ENCODE measurements at regions not wholly inside any gene's neighbourhood (a gene's known extent, or its start where the extent isn't known, plus 50 kb on each side); places are given as distances from the start of the nearest gene placed in this dataset.
A peak's percentile ranks its signal among the peaks of the same experiment; 100 is the strongest.

GRCh38 chr2:217275091-217275490, 415.2 kb upstream of the TNP1 start:
- H3K4me3 ChIP-seq (replicated peaks in 1 of 3; ENCODE audit: low read depth in 2 of 3, low read length in 3 of 3) = no peak overlapping the region
- peaks cover 14% of the 10 kb centered on the region in 2 donors for H3K27me3 ChIP-seq (ENCODE audit: control insufficient read depth in 2 of 2, insufficient read depth in 2 of 2, low read length in 2 of 2)
- H3K27ac Mint-ChIP-seq = no peak overlapping the region
- H3K79me2 ChIP-seq (ENCODE audit: insufficient read depth, low read length) = no peaks in the 10 kb centered on the region
- peaks cover 0 to 2% (median 0%) of the 10 kb centered on the region in 7 donors for H3K9me3 Mint-ChIP-seq
- DNase-seq = no peak
- no peak overlapping the region for H2AFZ ChIP-seq (ENCODE audit: insufficient read depth, low read depth, low read length, poor library complexity, severe bottlenecking)
- H3K4me2 ChIP-seq (replicated peaks; ENCODE audit: extremely low read depth, low read length, poor library complexity, severe bottlenecking) = no peak overlapping the region
- WGBS (ENCODE audit: insufficient coverage) = 74% methylated on average over 3 of the region's 5 CpGs
- TF ChIP-seq CTCF (IDR thresholded peaks at IDR 0.05) = no peak
- no peaks in the 10 kb centered on the region for H3K4me1 ChIP-seq (ENCODE audit: control insufficient read depth in 1 of 2, insufficient read depth in 2 of 2, low read length in 2 of 2)
- H4K20me1 ChIP-seq (ENCODE audit: insufficient read depth, low read length) = no peaks in the 10 kb centered on the region
- intact Hi-C loops (cut with micrococcal nuclease) = no loop called here
- no peaks in the 10 kb centered on the region for H3K4me1 Mint-ChIP-seq
- H3K27me3 Mint-ChIP-seq (ENCODE audit: low read depth in 3 of 3) = peaks cover 12 to 35% (median 23%) of the 10 kb centered on the region in 3 donors
- no peaks in the 10 kb centered on the region for H3K36me3 Mint-ChIP-seq
- no peaks in the 10 kb centered on the region for H3K9me3 ChIP-seq (replicated peaks in 1 of 2; ENCODE audit: control insufficient read depth in 1 of 2, insufficient read depth in 1 of 2, low read length in 2 of 2)
- H3K36me3 ChIP-seq (replicated peaks in 1 of 2; ENCODE audit: control insufficient read depth in 1 of 2, insufficient read depth in 2 of 2, low read length in 2 of 2) = no peaks in the 10 kb centered on the region
- no peak overlapping the region for H3K4me3 Mint-ChIP-seq
- H3K9ac ChIP-seq (ENCODE audit: insufficient read depth, low read length, poor library complexity, severe bottlenecking) = no peak overlapping the region
- no peak overlapping the region for H3K27ac ChIP-seq (ENCODE audit: low read depth in 1 of 2, low read length in 2 of 2)

- no peak overlapping the region for H3K27ac ChIP-seq (ENCODE audit: low read depth in 1 of 2, low read length in 2 of 2)
- H3K9me3 ChIP-seq (replicated peaks in 1 of 2; ENCODE audit: control insufficient read depth in 1 of 2, insufficient read depth in 1 of 2, low read length in 2 of 2) = no peaks in the 10 kb centered on the region
- no peak overlapping the region for H3K4me3 ChIP-seq (replicated peaks in 1 of 3; ENCODE audit: low read depth in 2 of 3, low read length in 3 of 3)
- no peak for TF ChIP-seq CTCF (IDR thresholded peaks at IDR 0.05)
- H3K27ac Mint-ChIP-seq = no peak overlapping the region
- intact Hi-C loops (cut with micrococcal nuclease) = no loop called here
- H3K79me2 ChIP-seq (ENCODE audit: insufficient read depth, low read length) = no peaks in the 10 kb centered on the region
- peaks cover 0 to 3% (median 0%) of the 10 kb centered on the region in 7 donors for H3K9me3 Mint-ChIP-seq
- H3K27me3 Mint-ChIP-seq (ENCODE audit: low read depth in 3 of 3) = peaks cover 15 to 40% (median 21%) of the 10 kb centered on the region in 3 donors
- H3K9ac ChIP-seq (ENCODE audit: insufficient read depth, low read length, poor library complexity, severe bottlenecking) = no peak overlapping the region
- no peaks in the 10 kb centered on the region for H3K4me1 Mint-ChIP-seq
- H3K36me3 ChIP-seq (replicated peaks in 1 of 2; ENCODE audit: control insufficient read depth in 1 of 2, insufficient read depth in 2 of 2, low read length in 2 of 2) = no peaks in the 10 kb centered on the region
- H3K4me1 ChIP-seq (ENCODE audit: control insufficient read depth in 1 of 2, insufficient read depth in 2 of 2, low read length in 2 of 2) = no peaks in the 10 kb centered on the region
- peak overlapping the region in 1 of 2 donors; percentile 9 for H3K4me3 Mint-ChIP-seq
- no peaks in the 10 kb centered on the region for H3K36me3 Mint-ChIP-seq
- peaks cover 14 to 19% of the 10 kb centered on the region in 2 donors for H3K27me3 ChIP-seq (ENCODE audit: control insufficient read depth in 2 of 2, insufficient read depth in 2 of 2, low read length in 2 of 2)
- WGBS (ENCODE audit: insufficient coverage) = 100% methylated on average over 2 of the region's 4 CpGs
- DNase-seq = no peak
- H4K20me1 ChIP-seq (ENCODE audit: insufficient read depth, low read length) = no peaks in the 10 kb centered on the region
- no peak overlapping the region for H2AFZ ChIP-seq (ENCODE audit: insufficient read depth, low read depth, low read length, poor library complexity, severe bottlenecking)
- H3K4me2 ChIP-seq (replicated peaks; ENCODE audit: extremely low read depth, low read length, poor library complexity, severe bottlenecking) = no peak overlapping the region
Observed at GRCh38 chr2:217274578-217274977, 414.7 kb upstream of the TNP1 start.

Data from CD14-positive monocyte (primary cell).